HEK293T (cell line): ENCODE measurements at regions not wholly inside any gene's neighbourhood (a gene's known extent, or its start where the extent isn't known, plus 50 kb on each side); places are given as distances from the start of the nearest gene placed in this dataset.

Source experiments
- CTCF ChIA-PET: fragments of 350-600 bp; formaldehyde crosslinking; extraction: SDS; loops from one replicate; lab custom pipeline; 2021; ENCODE audit warnings: antibody characterized with exemption, inconsistent platforms; lab: Yijun Ruan, JAX
- POLR2A ChIA-PET: fragments of 350-600 bp; formaldehyde crosslinking; extraction: SDS; loops from one replicate; lab custom pipeline; 2020; ENCODE audit warnings: antibody characterized with exemption, inconsistent platforms; lab: Yijun Ruan, JAX
- DNase-seq: peaks from one replicate; pipeline ENCODE4 v3.0.0; 2012; ENCODE audit warnings: mixed read lengths; ENCODE audit errors: extremely low spot score
- ARNT ChIP-seq: fragments of 450-650 bp; IDR thresholded peaks from 2 replicates; pipeline ENCODE4 v1.6.1; 2017; ENCODE audit warnings: mild to moderate bottlenecking
- BHLHE40 ChIP-seq: fragments of 450-650 bp; IDR thresholded peaks from 2 replicates; pipeline ENCODE4 v1.6.1; 2016; ENCODE audit warnings: mild to moderate bottlenecking, moderate library complexity, borderline replicate concordance
- CTBP1 ChIP-seq: fragments of 450-650 bp; IDR thresholded peaks from 2 replicates; pipeline ENCODE4 v1.6.1; 2016; ENCODE audit warnings: borderline replicate concordance
- ELF4 ChIP-seq: fragments of 450-650 bp; IDR thresholded peaks from 2 replicates; pipeline ENCODE4 v1.6.1; 2017; ENCODE audit warnings: antibody characterized with exemption
- FOXA1 ChIP-seq: fragments of 450-650 bp; IDR thresholded peaks from 2 replicates; pipeline ENCODE4 v1.6.1; 2016; ENCODE audit warnings: mild to moderate bottlenecking
- FOXK2 ChIP-seq: fragments of 450-650 bp; IDR thresholded peaks from 2 replicates; pipeline ENCODE4 v1.6.1; 2016; ENCODE audit warnings: mild to moderate bottlenecking
- FOXM1 ChIP-seq: fragments of 450-650 bp; IDR thresholded peaks from 2 replicates; pipeline ENCODE4 v1.6.1; 2017; ENCODE audit warnings: mild to moderate bottlenecking, borderline replicate concordance
- HDGF ChIP-seq: fragments of 450-650 bp; IDR thresholded peaks from 2 replicates; pipeline ENCODE4 v1.6.1; 2017; ENCODE audit warnings: antibody characterized with exemption, borderline replicate concordance
- L3MBTL2 ChIP-seq: fragments of 450-650 bp; conservative IDR thresholded peaks from 2 replicates; pipeline ENCODE4 v1.6.1; 2016; ENCODE audit warnings: mild to moderate bottlenecking
- LEF1 ChIP-seq: fragments of 450-650 bp; IDR thresholded peaks from 2 replicates; pipeline ENCODE4 v1.6.1; 2017; ENCODE audit warnings: mild to moderate bottlenecking, borderline replicate concordance
- NFRKB ChIP-seq: fragments of 450-650 bp; IDR thresholded peaks from 2 replicates; pipeline ENCODE4 v1.6.1; 2016; ENCODE audit warnings: mild to moderate bottlenecking, moderate library complexity
- SP1 ChIP-seq: fragments of 450-650 bp; IDR thresholded peaks from 2 replicates; pipeline ENCODE4 v1.6.1; 2017
- SUZ12 ChIP-seq: fragments of 450-650 bp; IDR thresholded peaks from 2 replicates; pipeline ENCODE4 v1.6.1; 2016; ENCODE audit warnings: mild to moderate bottlenecking
- TARDBP ChIP-seq: fragments of 450-650 bp; IDR thresholded peaks from 2 replicates; pipeline ENCODE4 v1.6.1; 2016
- ZNF384 ChIP-seq: fragments of 450-650 bp; IDR thresholded peaks from 2 replicates; pipeline ENCODE4 v1.6.1; 2016
- TF ChIP-seq, protein P1 (sequence below): fragments of 450-650 bp; IDR thresholded peaks from 2 replicates; pipeline ENCODE4 v1.6.1; 2016

DNA sequence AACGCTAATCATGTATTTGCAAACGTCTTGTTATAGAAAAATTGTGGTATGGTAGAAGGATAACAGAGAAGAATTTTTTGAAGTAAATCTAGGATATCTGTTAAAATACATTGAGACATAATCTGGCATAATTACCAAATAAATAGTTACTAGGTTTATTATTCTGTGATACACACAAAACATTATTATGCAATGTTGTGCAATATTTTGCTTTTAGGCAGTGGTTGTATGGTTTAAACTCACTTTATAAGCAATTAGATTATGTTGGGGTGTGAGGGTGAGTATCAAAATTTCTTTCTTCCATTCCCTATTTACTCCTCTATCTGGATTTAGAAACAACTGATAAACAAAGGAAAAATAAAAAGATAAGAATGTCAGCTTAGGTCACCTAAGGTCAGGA lies 385.6 kb downstream of the SLITRK6 start:
- TF ChIP-seq SUZ12 (no peak), ARNT (no peak), FOXM1 (no peak), ZNF384 (no peak), ELF4 (no peak), L3MBTL2 (no peak), FOXK2 (no peak)
- POLR2A ChIA-PET: no interaction called here
- no peak for DNase-seq
- CTCF ChIA-PET: no interaction called here

DNA sequence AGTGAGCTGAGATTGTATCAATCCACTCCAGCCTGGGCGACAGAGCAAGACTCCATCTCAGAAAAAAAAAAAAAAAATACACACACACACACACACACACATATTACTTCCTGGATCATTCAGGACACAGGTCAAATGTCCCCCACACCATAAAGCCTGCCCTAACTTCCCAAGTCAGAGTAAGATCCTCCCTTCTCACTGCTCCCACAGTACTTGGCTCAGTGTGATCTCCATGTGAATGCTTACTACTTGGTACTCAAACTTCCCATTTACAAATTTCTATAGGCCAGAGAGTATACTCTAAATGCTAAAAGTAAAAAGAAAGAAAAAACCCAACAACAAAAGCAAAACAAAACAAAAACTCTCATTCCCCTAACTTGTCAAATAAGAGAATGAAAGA lies 386.8 kb downstream of the SLITRK6 start:
- TF ChIP-seq ELF4: no peak
- no peak for TF ChIP-seq ZNF384
- TF ChIP-seq, protein P1, sequence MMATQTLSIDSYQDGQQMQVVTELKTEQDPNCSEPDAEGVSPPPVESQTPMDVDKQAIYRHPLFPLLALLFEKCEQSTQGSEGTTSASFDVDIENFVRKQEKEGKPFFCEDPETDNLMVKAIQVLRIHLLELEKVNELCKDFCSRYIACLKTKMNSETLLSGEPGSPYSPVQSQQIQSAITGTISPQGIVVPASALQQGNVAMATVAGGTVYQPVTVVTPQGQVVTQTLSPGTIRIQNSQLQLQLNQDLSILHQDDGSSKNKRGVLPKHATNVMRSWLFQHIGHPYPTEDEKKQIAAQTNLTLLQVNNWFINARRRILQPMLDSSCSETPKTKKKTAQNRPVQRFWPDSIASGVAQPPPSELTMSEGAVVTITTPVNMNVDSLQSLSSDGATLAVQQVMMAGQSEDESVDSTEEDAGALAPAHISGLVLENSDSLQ: no peak
- TF ChIP-seq L3MBTL2: no peak
- no peak for TF ChIP-seq NFRKB
- TF ChIP-seq FOXK2: no peak
- TF ChIP-seq TARDBP: no peak
- no peak for TF ChIP-seq LEF1
- TF ChIP-seq FOXM1: no peak
- ChIA-PET POLR2A (no interaction called here), CTCF (no interaction called here)
- DNase-seq: no peak

DNA sequence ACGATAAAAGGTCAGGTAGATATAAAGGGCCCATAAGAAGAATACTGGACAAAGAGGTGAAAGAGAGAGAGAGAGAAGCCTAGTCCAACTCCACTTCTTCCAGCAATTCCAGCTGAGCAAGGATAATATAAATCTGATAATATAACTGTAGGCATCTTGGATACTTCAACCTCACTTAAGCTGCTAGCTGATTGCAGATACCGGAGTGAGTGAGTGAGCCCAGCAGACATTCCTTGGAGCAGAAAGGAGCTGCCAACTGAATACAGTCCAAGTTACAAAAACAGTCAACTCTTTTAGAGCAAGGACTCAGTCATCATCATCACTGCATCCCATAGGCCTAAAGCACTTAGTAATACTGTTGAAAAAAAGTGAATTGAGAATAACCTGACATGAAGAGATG lies 387.6 kb downstream of the SLITRK6 start:
- TF ChIP-seq FOXK2 (no peak), LEF1 (no peak), CTBP1 (no peak), ELF4 (no peak), ARNT (no peak), TARDBP (no peak), FOXA1 (no peak), L3MBTL2 (no peak), NFRKB (no peak)
- CTCF ChIA-PET: no interaction called here
- no peak for DNase-seq
- POLR2A ChIA-PET: no interaction called here

- ChIA-PET POLR2A (no interaction called here), CTCF (no interaction called here)
- no peak for DNase-seq
- no peak for TF ChIP-seq CTBP1
- no peak for TF ChIP-seq FOXM1
- no peak for TF ChIP-seq FOXA1
- TF ChIP-seq SUZ12: no peak
- TF ChIP-seq, protein P1: no peak
- no peak for TF ChIP-seq ARNT
- no peak for TF ChIP-seq NFRKB
- TF ChIP-seq ZNF384: no peak
- TF ChIP-seq FOXK2: no peak
Observed at GRCh38 chr13:85408415-85408814, 390.8 kb downstream of the SLITRK6 start.

DNA sequence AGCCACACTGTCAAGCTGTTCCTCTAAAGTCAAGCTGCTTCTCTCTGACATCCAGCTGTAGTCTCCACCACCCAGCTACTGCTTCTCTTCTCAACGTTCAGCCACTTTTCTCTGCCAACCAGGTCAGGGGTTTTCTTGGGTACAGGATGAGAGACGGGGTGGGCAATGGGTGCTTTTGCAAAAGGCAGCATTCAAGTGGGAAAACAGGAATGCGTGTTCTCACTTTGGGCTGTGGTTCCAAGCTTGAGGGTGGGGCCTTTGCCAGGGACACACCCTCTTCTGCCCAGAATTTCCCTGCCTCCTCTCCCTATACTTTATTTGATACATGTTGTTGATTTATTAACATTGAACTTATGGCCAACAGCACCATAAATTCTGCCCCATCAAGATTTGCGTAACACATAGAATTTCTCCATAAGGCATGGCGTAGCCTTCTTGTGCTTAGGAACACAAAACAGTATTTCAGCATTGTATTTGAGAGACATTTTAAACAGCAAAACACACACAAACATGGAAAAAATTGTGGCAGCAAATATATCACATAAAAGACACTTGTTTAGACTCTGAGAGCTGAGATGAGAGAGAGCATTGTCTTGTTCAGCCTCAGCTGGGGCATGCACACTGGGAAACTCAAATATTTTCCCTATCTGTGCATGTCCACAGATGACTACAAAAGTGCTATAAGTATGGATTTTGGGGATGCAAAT lies 392.8 kb downstream of the SLITRK6 start:
- no peak for DNase-seq
- POLR2A ChIA-PET: no interaction called here
- CTCF ChIA-PET: no interaction called here
- TF ChIP-seq, protein P1: no peak
- TF ChIP-seq BHLHE40 (no peak), HDGF (no peak), SP1 (no peak), NFRKB (no peak), SUZ12 (no peak), ARNT (no peak), TARDBP (no peak), L3MBTL2 (no peak)

DNA sequence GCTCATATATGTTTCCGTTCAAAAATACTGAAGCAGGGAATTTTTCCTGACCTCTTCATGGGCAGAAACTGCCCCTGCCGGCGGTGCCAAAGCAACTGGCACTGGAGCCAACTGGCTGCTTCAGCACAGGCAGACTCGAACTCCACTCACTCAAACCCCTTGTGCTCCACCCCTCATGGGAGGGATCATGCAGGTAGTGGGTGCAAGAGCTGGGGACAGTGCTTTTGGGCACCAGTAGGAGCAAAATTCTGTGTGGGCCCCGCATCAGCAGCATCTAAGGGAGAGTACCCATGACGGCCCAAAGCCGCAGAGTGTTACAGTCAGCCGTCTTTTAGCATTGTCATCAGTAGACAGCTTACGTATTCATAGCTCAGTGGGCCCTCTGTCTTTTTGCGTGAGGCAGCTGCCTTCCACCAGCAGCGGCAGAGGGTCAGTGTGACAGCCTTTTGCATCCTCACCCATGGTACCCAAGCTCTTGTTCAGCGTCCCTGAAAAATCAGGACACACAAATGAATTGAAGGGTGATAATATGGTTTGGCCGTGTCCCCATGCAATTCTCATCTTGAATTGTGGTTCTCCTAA lies 393.8 kb downstream of the SLITRK6 start:
- POLR2A ChIA-PET: no interaction called here
- DNase-seq: no peak
- TF ChIP-seq L3MBTL2 (no peak), FOXK2 (no peak), FOXM1 (no peak), TARDBP (no peak), ARNT (no peak), FOXA1 (no peak), ZNF384 (no peak), LEF1 (no peak), NFRKB (no peak), ELF4 (no peak), SP1 (no peak), SUZ12 (no peak)
- TF ChIP-seq, protein P1: no peak
- CTCF ChIA-PET: no interaction called here
